ENCODE measurements at regions not wholly inside any gene's neighbourhood (a gene's known extent, or its start where the extent isn't known, plus 50 kb on each side); places are given as distances from the start of the nearest gene placed in this dataset.
A peak's percentile ranks its signal among the peaks of the same experiment; 100 is the strongest.

DNA sequence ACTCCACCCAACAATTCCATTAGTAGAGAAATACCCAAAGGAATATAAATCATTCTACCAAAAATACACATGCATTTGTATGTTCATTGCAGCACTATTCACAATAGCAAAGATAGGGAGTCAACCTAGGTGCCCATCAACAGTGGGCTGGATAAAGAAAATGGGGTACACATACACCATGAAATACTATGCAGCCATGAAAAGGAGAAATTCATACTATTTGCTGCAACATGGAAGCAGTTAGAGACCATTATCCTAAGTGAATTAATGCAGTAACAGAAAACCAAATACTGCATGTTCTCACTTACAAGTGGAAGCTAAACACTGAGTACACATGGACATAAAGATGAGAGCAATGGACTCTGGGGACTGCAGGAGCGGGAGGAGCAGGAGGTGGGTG, 72.4 kb upstream of the MBOAT1 start:
- no peaks in the 10 kb centered on the region for H3K4me1 ChIP-seq (replicated peaks; ENCODE audit: insufficient read depth)
- no peak for TF ChIP-seq CTCF (conservative IDR thresholded peaks at IDR 0.05)
- no peak for TF ChIP-seq EZH2 (IDR thresholded peaks at IDR 0.05; ENCODE audit: low read depth)
- H3K9me3 ChIP-seq (ENCODE audit: insufficient read depth, low read depth), result no peaks in the 10 kb centered on the region
- H3K4me3 ChIP-seq, result no peak overlapping the region
- intact Hi-C loops (cut with micrococcal nuclease; ENCODE audit: unreplicated experiment), result no loop called here
- no peak for DNase-seq
- no peak overlapping the region for H3K4me2 ChIP-seq
- H3K36me3 ChIP-seq (ENCODE audit: low read depth), result no peaks in the 10 kb centered on the region
- H3K79me2 ChIP-seq (ENCODE audit: low read depth), result no peaks in the 10 kb centered on the region
- H3K9me2 ChIP-seq (ENCODE audit: insufficient read depth), result no peaks in the 10 kb centered on the region
- no peak overlapping the region for H2AFZ ChIP-seq
- no peaks in the 10 kb centered on the region for H3F3A ChIP-seq (ENCODE audit: insufficient read depth, low read depth)
- H4K20me1 ChIP-seq (ENCODE audit: insufficient read depth), result no peaks in the 10 kb centered on the region
- POLR2A ChIA-PET (ENCODE audit: unreplicated experiment), result no interaction called here
- BruUV-seq (replicated peaks), result no TSS peak
- H3K27ac ChIP-seq, result no peak overlapping the region
- CTCF ChIA-PET, result no interaction called here
- H3K27me3 ChIP-seq (ENCODE audit: insufficient read depth, low read depth), result no peaks in the 10 kb centered on the region

- Histone ChIP-seq H3K9me3 (ENCODE audit: insufficient read depth, low read depth) (no peaks in the 10 kb centered on the region), H3K9me2 (ENCODE audit: insufficient read depth) (no peaks in the 10 kb centered on the region), H4K20me1 (ENCODE audit: insufficient read depth) (no peaks in the 10 kb centered on the region), H3K36me3 (ENCODE audit: low read depth) (no peaks in the 10 kb centered on the region), H3K4me2 (no peak overlapping the region), H3K4me3 (no peak overlapping the region), H3K4me1 (replicated peaks; ENCODE audit: insufficient read depth) (no peaks in the 10 kb centered on the region), H2AFZ (no peak overlapping the region), H3F3A (ENCODE audit: insufficient read depth, low read depth) (no peaks in the 10 kb centered on the region), H3K27me3 (ENCODE audit: insufficient read depth, low read depth) (no peaks in the 10 kb centered on the region), H3K27ac (no peak overlapping the region), H3K79me2 (ENCODE audit: low read depth) (no peaks in the 10 kb centered on the region)
- POLR2A ChIA-PET (ENCODE audit: unreplicated experiment), result no interaction called here
- CTCF ChIA-PET, result no interaction called here
- TF ChIP-seq CTCF (conservative IDR thresholded peaks at IDR 0.05) (no peak), EZH2 (IDR thresholded peaks at IDR 0.05; ENCODE audit: low read depth) (no peak)
- intact Hi-C loops (cut with micrococcal nuclease; ENCODE audit: unreplicated experiment), result no loop called here
- BruUV-seq (replicated peaks), result no TSS peak
- DNase-seq, result no peak
Observed at GRCh38 chr6:20286968-20287565, 74.8 kb upstream of the MBOAT1 start.

- H4K20me1 ChIP-seq (ENCODE audit: insufficient read depth), result no peaks in the 10 kb centered on the region
- no peaks in the 10 kb centered on the region for H3K4me1 ChIP-seq (replicated peaks; ENCODE audit: insufficient read depth)
- no peaks in the 10 kb centered on the region for H3F3A ChIP-seq (ENCODE audit: insufficient read depth, low read depth)
- DNase-seq, result peak; percentile 53 to 71
- no TSS peak for BruUV-seq (replicated peaks)
- H3K9me3 ChIP-seq (ENCODE audit: insufficient read depth, low read depth), result no peaks in the 10 kb centered on the region
- no peak overlapping the region for H3K4me2 ChIP-seq
- no peak overlapping the region for H3K4me3 ChIP-seq
- H3K27ac ChIP-seq, result no peak overlapping the region
- H3K79me2 ChIP-seq (ENCODE audit: low read depth), result no peaks in the 10 kb centered on the region
- no peaks in the 10 kb centered on the region for H3K27me3 ChIP-seq (ENCODE audit: insufficient read depth, low read depth)
- H3K36me3 ChIP-seq (ENCODE audit: low read depth), result no peaks in the 10 kb centered on the region
- H3K9me2 ChIP-seq (ENCODE audit: insufficient read depth), result no peaks in the 10 kb centered on the region
- ChIA-PET CTCF (no interaction called here), POLR2A (ENCODE audit: unreplicated experiment) (no interaction called here)
- TF ChIP-seq CTCF (conservative IDR thresholded peaks at IDR 0.05) (peak; percentile 95), EZH2 (IDR thresholded peaks at IDR 0.05; ENCODE audit: low read depth) (no peak)
- intact Hi-C loops (cut with micrococcal nuclease; ENCODE audit: unreplicated experiment), result loop anchor here (1.0 to 5.0 kb wide), 5 partner anchors 55 to 237 kb away; partner anchors contain the start of gene E2F3
- no peak overlapping the region for H2AFZ ChIP-seq
Observed at GRCh38 chr6:20291764-20292580, 79.7 kb upstream of the MBOAT1 start.
